Transverse colon (tissue), 4 donors: ENCODE measurements at regions not wholly inside any gene's neighbourhood (a gene's known extent, or its start where the extent isn't known, plus 50 kb on each side); places are given as distances from the start of the nearest gene placed in this dataset.
A peak's percentile ranks its signal among the peaks of the same experiment; 100 is the strongest.

Experiments
- DNase-seq: peaks from one replicate; pipeline ENCODE4 v3.0.0-alpha.2; 2019
- H3K27ac ChIP-seq, 4 donors: fragments of 200-600 bp; sonication (generic); 2 replicates each; pipeline ENCODE4 v1.5.1; 2016 to 2018; ENCODE audit warnings: inconsistent platforms in 4 of 4
- H3K27me3 ChIP-seq: fragments of 200-600 bp; sonication (generic); 2 replicates; pipeline ENCODE4 v1.5.1; 2017; ENCODE audit warnings: inconsistent platforms
- H3K36me3 ChIP-seq, 4 donors: fragments of 200-600 bp; sonication (generic); 2 replicates each; pipeline ENCODE4 v1.5.1; 2017 to 2019; ENCODE audit warnings: inconsistent platforms in 4 of 4
- H3K4me1 ChIP-seq, 4 donors: fragments of 200-600 bp; sonication (generic); 2 replicates each; pipeline ENCODE4 v1.5.1; 2017 to 2020; ENCODE audit warnings: inconsistent platforms in 4 of 4
- H3K4me3 ChIP-seq, 4 donors: fragments of 200-600 bp; sonication (generic); 1 replicate in 1 of 4; 2 replicates in 3 of 4; pipeline versions ENCODE4 v1.5.1 to v1.6.1; 2017 to 2019; ENCODE audit warnings: inconsistent platforms in 4 of 4
- H3K9me3 ChIP-seq, 2 donors: fragments of 200-600 bp; sonication (generic); 2 replicates each; pipeline ENCODE4 v1.5.1; 2017 to 2019; ENCODE audit warnings: inconsistent platforms in 2 of 2
- EP300 ChIP-seq: sonication (generic); formaldehyde crosslinking; IDR thresholded peaks from one replicate; pipeline ENCODE4 v1.6.1; 2017; ENCODE audit warnings: antibody characterized with exemption, low read depth
- POLR2A ChIP-seq: fragments of 450-650 bp; IDR thresholded peaks from one replicate; pipeline ENCODE4 v1.6.1; 2016; ENCODE audit warnings: antibody characterized with exemption, mild to moderate bottlenecking, moderate library complexity
- POLR2AphosphoS5 ChIP-seq, 3 donors: sonication (generic); formaldehyde crosslinking; IDR thresholded peaks; one replicate each; pipeline ENCODE4 v1.6.1; 2016; ENCODE audit warnings: antibody characterized with exemption in 3 of 3
- WGBS, 2 donors: methylation state at CpG; one replicate each; pipeline ENCODE4 v1.1.5; 2018; ENCODE audit warnings: low coverage in 1 of 2; 5-methylcytosine and 5-hydroxymethylcytosine counted together
- in situ Hi-C, 4 donors: fragments of 200-750 bp; cut with MboI; loops; one replicate each; pipeline versions ENCODE4 v1.15.0 to v1.15.1; 2017; ENCODE audit warnings: low sequenced_read_pairs in 3 of 4, low pct_ligation_motif_present in 1 of 4, low pct_unique_long_range_greater_than_20kb in 1 of 4
- intact Hi-C: fragments of 100-400 bp; cut with DNase I; formaldehyde crosslinking; loops from one replicate; pipeline ENCODE4 v1.15.1; 2023; ENCODE audit warnings: low total_unique reads
- TF ChIP-seq, protein P1 (sequence below), 5 experiments: fragments of 200-600 bp in 3 of 5; fragments of 450-650 bp in 2 of 5; sonication (generic) in 3 of 5; IDR thresholded peaks; 1 replicate in 2 of 5; 2 replicates in 3 of 5; pipeline ENCODE4 v1.5.1; 2016 to 2017; ENCODE audit warnings: antibody characterized with exemption in 5 of 5, inconsistent platforms in 3 of 5, mild to moderate bottlenecking in 2 of 5, moderate library complexity in 1 of 5

- in situ Hi-C loops (no loop called here), intact Hi-C loops (no loop called here)
- no peaks in the 10 kb centered on the region for H3K9me3 ChIP-seq
- H3K36me3 ChIP-seq = no peaks in the 10 kb centered on the region
- no peak for TF ChIP-seq POLR2A
- TF ChIP-seq EP300 = no peak
- TF ChIP-seq POLR2AphosphoS5 (IDR thresholded peaks at IDR 0.05) = no peak
- TF ChIP-seq, protein P1, sequence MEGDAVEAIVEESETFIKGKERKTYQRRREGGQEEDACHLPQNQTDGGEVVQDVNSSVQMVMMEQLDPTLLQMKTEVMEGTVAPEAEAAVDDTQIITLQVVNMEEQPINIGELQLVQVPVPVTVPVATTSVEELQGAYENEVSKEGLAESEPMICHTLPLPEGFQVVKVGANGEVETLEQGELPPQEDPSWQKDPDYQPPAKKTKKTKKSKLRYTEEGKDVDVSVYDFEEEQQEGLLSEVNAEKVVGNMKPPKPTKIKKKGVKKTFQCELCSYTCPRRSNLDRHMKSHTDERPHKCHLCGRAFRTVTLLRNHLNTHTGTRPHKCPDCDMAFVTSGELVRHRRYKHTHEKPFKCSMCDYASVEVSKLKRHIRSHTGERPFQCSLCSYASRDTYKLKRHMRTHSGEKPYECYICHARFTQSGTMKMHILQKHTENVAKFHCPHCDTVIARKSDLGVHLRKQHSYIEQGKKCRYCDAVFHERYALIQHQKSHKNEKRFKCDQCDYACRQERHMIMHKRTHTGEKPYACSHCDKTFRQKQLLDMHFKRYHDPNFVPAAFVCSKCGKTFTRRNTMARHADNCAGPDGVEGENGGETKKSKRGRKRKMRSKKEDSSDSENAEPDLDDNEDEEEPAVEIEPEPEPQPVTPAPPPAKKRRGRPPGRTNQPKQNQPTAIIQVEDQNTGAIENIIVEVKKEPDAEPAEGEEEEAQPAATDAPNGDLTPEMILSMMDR (IDR thresholded peaks at IDR 0.05) = no peak
- H3K4me3 ChIP-seq = no peak overlapping the region
- no peaks in the 10 kb centered on the region for H3K4me1 ChIP-seq
- H3K27ac ChIP-seq = peak overlapping the region in 1 of 4 donors; percentile 21
- 77 to 79% methylated on average over 8 of the region's 8 CpGs for whole genome bisulfite sequencing, 2 donors
- no peak for DNase-seq
- H3K27me3 ChIP-seq = no peaks in the 10 kb centered on the region
Measured at GRCh38 chr2:223416815-223417610, 185.1 kb downstream of the SCG2 start.

DNA sequence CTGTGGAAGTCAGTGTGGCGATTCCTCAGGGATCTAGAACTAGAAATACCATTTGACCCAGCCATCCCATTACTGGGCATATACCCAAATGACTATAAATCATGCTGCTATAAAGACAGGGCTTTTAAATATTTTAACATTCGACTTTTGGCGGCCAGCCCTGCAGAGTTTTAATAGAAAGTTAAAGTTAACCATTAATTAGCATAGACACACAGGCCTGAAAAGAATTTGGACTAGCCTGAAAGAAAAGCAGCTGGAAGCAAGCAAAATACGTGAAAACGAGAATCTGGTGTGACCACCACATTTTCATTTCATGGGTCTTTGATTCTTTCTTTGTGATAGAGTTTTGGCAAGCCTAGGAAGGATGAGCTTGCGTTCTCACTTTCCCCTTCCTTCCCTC is 184.0 kb downstream of the SCG2 start:
- Histone ChIP-seq H3K9me3 (no peaks in the 10 kb centered on the region), H3K36me3 (no peaks in the 10 kb centered on the region), H3K4me3 (no peak overlapping the region), H3K4me1 (no peaks in the 10 kb centered on the region), H3K27ac (no peak overlapping the region), H3K27me3 (no peaks in the 10 kb centered on the region)
- in situ Hi-C loops (no loop called here), intact Hi-C loops (loop anchor here (2.0 kb wide), 1 partner anchor 49 kb away; no protein-coding TSS in a partner anchor)
- TF ChIP-seq EP300 (no peak), POLR2AphosphoS5 (IDR thresholded peaks at IDR 0.05) (no peak), POLR2A (no peak)
- TF ChIP-seq, protein P1 (IDR thresholded peaks at IDR 0.05) = no peak
- no peak for DNase-seq
- 29 to 40% methylated on average over 6 of the region's 6 CpGs for WGBS, 2 donors

GRCh38 chr2:223418604-223419199 is 183.5 kb downstream of the SCG2 start:
- intact Hi-C loops (loop anchor here (2.0 kb wide), 1 partner anchor 48 kb away; no protein-coding TSS in a partner anchor), in situ Hi-C loops (no loop called here)
- TF ChIP-seq POLR2A (no peak), POLR2AphosphoS5 (IDR thresholded peaks at IDR 0.05) (no peak), EP300 (no peak)
- TF ChIP-seq, protein P1 (IDR thresholded peaks at IDR 0.05) = no peak
- H3K9me3 ChIP-seq = no peaks in the 10 kb centered on the region
- H3K4me3 ChIP-seq = no peak overlapping the region
- no peaks in the 10 kb centered on the region for H3K27me3 ChIP-seq
- no peak overlapping the region for H3K27ac ChIP-seq
- H3K4me1 ChIP-seq = no peaks in the 10 kb centered on the region
- 55 to 63% methylated on average over 1 of the region's 1 CpG for whole genome bisulfite sequencing, 2 donors
- no peaks in the 10 kb centered on the region for H3K36me3 ChIP-seq
- no peak for DNase-seq

GRCh38 chr2:223420048-223420447 is 182.1 kb downstream of the SCG2 start:
- Histone ChIP-seq H3K4me3 (no peak overlapping the region), H3K27ac (no peak overlapping the region), H3K4me1 (no peaks in the 10 kb centered on the region), H3K9me3 (no peaks in the 10 kb centered on the region), H3K27me3 (no peaks in the 10 kb centered on the region), H3K36me3 (no peaks in the 10 kb centered on the region)
- TF ChIP-seq POLR2AphosphoS5 (IDR thresholded peaks at IDR 0.05) (no peak), EP300 (no peak), POLR2A (no peak)
- TF ChIP-seq, protein P1 (IDR thresholded peaks at IDR 0.05) = no peak
- no peak for DNase-seq
- in situ Hi-C loops = no loop called here
- intact Hi-C loops = no loop called here
- WGBS, 2 donors = 89 to 100% methylated on average over 1 of the region's 1 CpG
